AML-193 (cell line): ENCODE measurements at regions not wholly inside any gene's neighbourhood (a gene's known extent, or its start where the extent isn't known, plus 50 kb on each side); places are given as distances from the start of the nearest gene placed in this dataset.

Experiments
- DNase-seq, 2 experiments: peaks; one replicate each; lab custom pipeline; 2025; lab: John Stamatoyannopoulos, UW

- no peak for DNase-seq
Measured at GRCh38 chr5:74916831-74917710, 50.9 kb upstream of the FAM169A start.
